ENCODE measurements at regions not wholly inside any gene's neighbourhood (a gene's known extent, or its start where the extent isn't known, plus 50 kb on each side); places are given as distances from the start of the nearest gene placed in this dataset.
"Not testable (repeated sequence)": the region's sequence is repeated elsewhere in the genome, so short reads cannot be mapped to it uniquely, and the experiment has no call there.

DNA sequence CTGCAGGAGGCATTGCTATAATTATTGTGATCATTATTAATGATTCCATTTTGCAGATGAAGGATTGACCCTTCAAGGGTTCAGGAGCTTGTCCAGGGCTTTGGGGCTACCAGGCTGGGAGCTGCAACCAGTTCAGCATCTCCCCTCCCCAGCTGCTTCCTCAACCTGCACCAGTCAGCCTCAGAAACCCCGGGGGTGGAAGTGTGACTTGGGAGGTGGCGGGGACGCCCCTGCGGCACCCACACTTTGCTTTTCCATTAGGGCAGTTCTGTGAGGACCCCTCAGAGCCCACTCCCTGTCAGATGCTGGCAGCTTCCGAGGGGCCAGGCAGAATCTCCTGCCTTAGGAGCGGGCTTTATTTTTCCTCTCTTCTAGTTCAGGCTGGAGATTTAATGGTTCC lies 85.6 kb downstream of the OLFM1 start:
- no peaks in the 10 kb centered on the region for H3K9me3 ChIP-seq (ENCODE audit: control insufficient read depth, insufficient read depth, low read length)
- no peak overlapping the region for H3K27ac ChIP-seq (ENCODE audit: low read length)
- no peak for DNase-seq (ENCODE audit: low read depth, low spot score)
- H3K4me1 ChIP-seq (ENCODE audit: control insufficient read depth, insufficient read depth, low read length): no peaks in the 10 kb centered on the region
- no peaks in the 10 kb centered on the region for H3K27me3 ChIP-seq (ENCODE audit: control insufficient read depth, insufficient read depth, low read length)
- H3K36me3 ChIP-seq (ENCODE audit: control insufficient read depth, insufficient read depth, low read length): no peaks in the 10 kb centered on the region
- H3K4me3 ChIP-seq (ENCODE audit: low read length): no peak overlapping the region
- no CpG with 5 or more reads among the region's 6 CpGs for WGBS (ENCODE audit: insufficient coverage, insufficient read length)

DNA sequence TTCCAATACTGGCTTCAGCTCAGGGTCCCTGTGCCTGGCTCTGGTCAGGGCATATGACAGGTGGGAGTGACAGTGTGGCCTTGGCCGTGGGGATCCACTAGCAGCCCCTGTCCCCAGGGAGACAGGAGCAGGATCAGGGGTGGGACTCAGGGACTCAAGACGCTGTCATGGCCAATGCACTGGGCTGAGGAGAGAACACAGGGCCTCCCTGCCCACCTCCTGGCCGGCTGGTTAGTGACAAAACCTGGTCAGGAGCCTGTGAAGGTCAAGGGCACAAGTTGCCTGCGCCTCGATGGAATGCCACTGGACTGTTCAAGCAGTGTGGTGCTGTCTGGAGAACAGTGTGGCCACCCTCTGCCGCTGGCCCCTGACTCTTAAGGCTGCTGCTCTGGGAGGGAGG lies 86.8 kb downstream of the OLFM1 start:
- Histone ChIP-seq H3K4me3 (ENCODE audit: low read length) (no peak overlapping the region), H3K9me3 (ENCODE audit: control insufficient read depth, insufficient read depth, low read length) (no peaks in the 10 kb centered on the region), H3K27me3 (ENCODE audit: control insufficient read depth, insufficient read depth, low read length) (no peaks in the 10 kb centered on the region), H3K4me1 (ENCODE audit: control insufficient read depth, insufficient read depth, low read length) (no peaks in the 10 kb centered on the region), H3K27ac (ENCODE audit: low read length) (no peak overlapping the region), H3K36me3 (ENCODE audit: control insufficient read depth, insufficient read depth, low read length) (no peaks in the 10 kb centered on the region)
- WGBS (ENCODE audit: insufficient coverage, insufficient read length): no CpG with 5 or more reads among the region's 6 CpGs
- DNase-seq (ENCODE audit: low read depth, low spot score): no peak

DNA sequence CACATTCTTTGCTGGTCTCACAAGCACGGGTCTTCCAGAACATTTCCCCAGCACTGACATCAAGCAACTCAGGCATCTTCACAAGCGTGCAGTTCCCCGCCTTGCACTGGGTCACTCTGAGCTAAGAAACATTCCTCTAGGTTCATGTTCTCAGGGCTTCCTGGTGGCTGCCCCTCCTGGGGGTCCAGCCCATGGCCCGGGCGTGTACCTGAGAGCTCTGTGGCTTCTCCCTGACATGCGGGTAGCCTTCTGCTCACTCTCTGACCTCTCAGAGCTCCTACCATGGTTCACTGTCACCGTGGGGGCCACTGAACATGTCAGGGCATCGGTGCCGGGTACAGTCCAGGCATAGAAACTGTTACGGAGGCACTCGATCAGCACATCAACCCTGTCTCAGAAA lies 87.5 kb downstream of the OLFM1 start:
- Histone ChIP-seq H3K4me1 (ENCODE audit: control insufficient read depth, insufficient read depth, low read length) (no peaks in the 10 kb centered on the region), H3K36me3 (ENCODE audit: control insufficient read depth, insufficient read depth, low read length) (no peaks in the 10 kb centered on the region), H3K27ac (ENCODE audit: low read length) (no peak overlapping the region), H3K9me3 (ENCODE audit: control insufficient read depth, insufficient read depth, low read length) (no peaks in the 10 kb centered on the region), H3K4me3 (ENCODE audit: low read length) (no peak overlapping the region), H3K27me3 (ENCODE audit: control insufficient read depth, insufficient read depth, low read length) (no peaks in the 10 kb centered on the region)
- no CpG with 5 or more reads among the region's 11 CpGs for WGBS (ENCODE audit: insufficient coverage, insufficient read length)
- no peak for DNase-seq (ENCODE audit: low read depth, low spot score)

DNA sequence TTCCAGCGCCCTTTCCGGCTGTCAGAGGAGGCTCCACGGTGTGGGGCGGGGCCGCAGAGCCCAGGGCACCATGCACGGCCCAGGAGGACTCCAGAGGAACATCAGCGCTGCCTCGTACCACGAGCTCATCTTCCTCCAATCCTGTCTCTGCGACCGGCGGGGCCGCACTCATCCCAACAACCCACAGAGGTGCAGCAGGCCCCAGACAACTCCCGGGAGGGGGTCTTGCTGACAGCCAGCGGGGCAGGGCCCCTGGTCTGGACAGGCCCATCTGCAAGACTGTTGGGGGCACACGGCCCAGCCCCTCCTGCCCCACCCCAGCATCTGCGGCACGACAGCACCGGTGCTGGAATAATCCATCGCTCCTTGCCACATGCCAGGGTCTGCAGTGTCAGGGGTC lies 88.8 kb downstream of the OLFM1 start:
- Histone ChIP-seq H3K36me3 (ENCODE audit: control insufficient read depth, insufficient read depth, low read length) (no peaks in the 10 kb centered on the region), H3K27me3 (ENCODE audit: control insufficient read depth, insufficient read depth, low read length) (no peaks in the 10 kb centered on the region), H3K4me1 (ENCODE audit: control insufficient read depth, insufficient read depth, low read length) (no peaks in the 10 kb centered on the region), H3K9me3 (ENCODE audit: control insufficient read depth, insufficient read depth, low read length) (no peaks in the 10 kb centered on the region), H3K27ac (ENCODE audit: low read length) (no peak overlapping the region), H3K4me3 (ENCODE audit: low read length) (no peak overlapping the region)
- DNase-seq (ENCODE audit: low read depth, low spot score): no peak
- WGBS (ENCODE audit: insufficient coverage, insufficient read length): no CpG with 5 or more reads among the region's 20 CpGs

DNA sequence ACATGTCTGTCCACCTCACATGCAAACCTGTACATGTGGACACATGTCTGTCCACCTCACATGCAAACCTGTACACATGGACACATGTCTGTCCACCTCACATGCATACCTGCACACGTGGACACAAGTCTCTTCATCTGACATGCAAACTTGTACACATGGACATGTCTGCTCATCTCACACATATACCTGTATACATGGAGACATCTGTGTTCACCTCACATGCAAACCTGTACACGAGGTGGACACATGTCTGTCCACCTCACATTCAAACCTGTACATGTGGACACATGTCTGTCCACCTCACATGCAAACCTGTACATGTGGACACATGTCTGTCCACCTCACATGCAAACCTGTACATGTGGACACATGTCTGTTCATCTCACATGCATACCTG lies 90.1 kb downstream of the OLFM1 start:
- not testable (repeated sequence) for H3K9me3 ChIP-seq (ENCODE audit: control insufficient read depth, insufficient read depth, low read length); H3K4me1 ChIP-seq (ENCODE audit: control insufficient read depth, insufficient read depth, low read length); H3K36me3 ChIP-seq (ENCODE audit: control insufficient read depth, insufficient read depth, low read length); DNase-seq (ENCODE audit: low read depth, low spot score); H3K27ac ChIP-seq (ENCODE audit: low read length); H3K27me3 ChIP-seq (ENCODE audit: control insufficient read depth, insufficient read depth, low read length); H3K4me3 ChIP-seq (ENCODE audit: low read length)
- no CpG with 5 or more reads among the region's 2 CpGs for WGBS (ENCODE audit: insufficient coverage, insufficient read length)

DNA sequence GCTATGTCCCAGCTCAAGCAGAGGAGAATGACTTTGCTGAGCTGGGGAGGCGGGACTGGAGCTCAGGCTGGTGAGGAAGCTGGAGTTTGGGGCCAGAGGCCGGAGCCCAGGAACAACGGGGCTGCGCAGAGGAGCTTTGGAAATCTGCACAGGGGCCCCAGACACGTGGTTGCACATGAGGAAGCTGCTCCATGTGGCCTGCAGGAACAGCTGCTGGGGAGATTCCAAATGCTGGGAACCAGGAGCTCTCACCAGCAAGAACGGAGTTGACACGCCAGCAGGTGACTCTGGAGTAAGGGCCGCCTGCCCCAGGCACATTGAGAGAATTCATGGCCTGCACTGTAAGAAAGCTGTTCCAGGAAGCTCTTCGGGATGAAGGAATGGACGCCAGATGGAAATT lies 91.0 kb downstream of the OLFM1 start:
- Histone ChIP-seq H3K27ac (ENCODE audit: low read length) (no peak overlapping the region), H3K4me3 (ENCODE audit: low read length) (no peak overlapping the region), H3K27me3 (ENCODE audit: control insufficient read depth, insufficient read depth, low read length) (no peaks in the 10 kb centered on the region), H3K9me3 (ENCODE audit: control insufficient read depth, insufficient read depth, low read length) (no peaks in the 10 kb centered on the region), H3K4me1 (ENCODE audit: control insufficient read depth, insufficient read depth, low read length) (no peaks in the 10 kb centered on the region), H3K36me3 (ENCODE audit: control insufficient read depth, insufficient read depth, low read length) (no peaks in the 10 kb centered on the region)
- DNase-seq (ENCODE audit: low read depth, low spot score): no peak
- WGBS (ENCODE audit: insufficient coverage, insufficient read length): no CpG with 5 or more reads among the region's 10 CpGs

DNA sequence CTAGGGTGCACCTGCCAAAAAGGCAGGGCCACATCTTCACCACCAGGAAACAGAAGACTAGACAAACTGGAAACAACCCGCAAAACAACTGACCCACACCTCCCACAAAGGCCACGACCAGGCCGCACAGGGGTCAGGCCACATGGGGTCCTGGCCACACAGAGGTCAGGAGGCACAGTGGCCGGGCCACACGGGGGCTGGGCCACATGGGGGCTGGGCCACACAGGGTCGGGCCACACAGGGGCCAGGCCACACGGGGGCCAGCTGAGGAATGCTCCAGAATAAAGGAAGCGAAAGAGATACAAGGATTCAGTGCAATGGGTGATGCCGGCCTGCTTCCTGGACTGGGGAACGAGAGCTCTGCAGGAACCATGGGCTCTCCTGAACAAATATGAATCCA lies 91.6 kb downstream of the OLFM1 start:
- no CpG with 5 or more reads among the region's 10 CpGs for WGBS (ENCODE audit: insufficient coverage, insufficient read length)
- H3K27me3 ChIP-seq (ENCODE audit: control insufficient read depth, insufficient read depth, low read length): no peaks in the 10 kb centered on the region
- no peak for DNase-seq (ENCODE audit: low read depth, low spot score)
- H3K4me1 ChIP-seq (ENCODE audit: control insufficient read depth, insufficient read depth, low read length): no peaks in the 10 kb centered on the region
- H3K4me3 ChIP-seq (ENCODE audit: low read length): no peak overlapping the region
- no peak overlapping the region for H3K27ac ChIP-seq (ENCODE audit: low read length)
- H3K36me3 ChIP-seq (ENCODE audit: control insufficient read depth, insufficient read depth, low read length): no peaks in the 10 kb centered on the region
- H3K9me3 ChIP-seq (ENCODE audit: control insufficient read depth, insufficient read depth, low read length): no peaks in the 10 kb centered on the region

DNA sequence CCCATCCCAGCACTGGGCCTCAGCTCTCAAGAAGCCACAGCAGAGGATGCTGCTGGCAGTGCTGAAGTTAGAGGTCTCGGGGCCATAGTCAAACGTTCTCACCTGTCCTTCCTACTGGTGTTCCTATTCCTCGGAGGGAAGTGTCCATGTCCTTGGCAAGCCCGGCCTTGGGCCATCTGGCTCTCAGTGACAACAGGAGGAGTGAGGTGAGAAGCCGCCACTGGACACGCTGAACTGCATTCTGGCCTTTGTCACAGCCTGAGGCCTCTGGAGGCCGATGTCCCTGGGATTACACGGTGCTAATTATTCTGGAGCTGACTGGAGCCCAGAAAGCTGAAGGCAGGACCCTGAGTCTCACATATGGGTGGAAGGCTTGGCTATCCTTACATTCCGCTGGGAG lies 92.5 kb downstream of the OLFM1 start:
- Histone ChIP-seq H3K27ac (ENCODE audit: low read length) (no peak overlapping the region), H3K4me1 (ENCODE audit: control insufficient read depth, insufficient read depth, low read length) (no peaks in the 10 kb centered on the region), H3K9me3 (ENCODE audit: control insufficient read depth, insufficient read depth, low read length) (no peaks in the 10 kb centered on the region), H3K27me3 (ENCODE audit: control insufficient read depth, insufficient read depth, low read length) (no peaks in the 10 kb centered on the region), H3K36me3 (ENCODE audit: control insufficient read depth, insufficient read depth, low read length) (no peaks in the 10 kb centered on the region), H3K4me3 (ENCODE audit: low read length) (no peak overlapping the region)
- WGBS (ENCODE audit: insufficient coverage, insufficient read length): no CpG with 5 or more reads among the region's 9 CpGs
- DNase-seq (ENCODE audit: low read depth, low spot score): no peak

DNA sequence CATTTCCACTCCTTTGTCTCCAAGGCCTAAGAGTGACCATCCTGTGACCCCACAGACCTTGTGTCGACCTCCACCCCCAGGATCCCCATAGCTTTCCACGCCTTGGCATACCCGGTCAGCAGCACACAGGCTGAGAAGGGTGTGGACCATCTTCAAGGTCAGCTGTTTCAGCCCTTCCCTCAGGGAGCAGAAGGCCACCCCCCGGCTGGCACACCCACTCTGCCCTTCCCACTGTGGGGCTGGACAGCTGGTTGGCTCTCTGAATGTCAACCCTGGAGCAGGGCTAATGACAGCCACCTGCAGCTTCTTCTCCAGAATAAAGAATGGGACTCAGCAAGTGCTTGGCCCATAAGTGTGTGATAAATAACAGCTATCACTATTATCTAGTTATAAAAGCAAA lies 93.1 kb downstream of the OLFM1 start:
- Histone ChIP-seq H3K4me1 (ENCODE audit: control insufficient read depth, insufficient read depth, low read length) (no peaks in the 10 kb centered on the region), H3K9me3 (ENCODE audit: control insufficient read depth, insufficient read depth, low read length) (no peaks in the 10 kb centered on the region), H3K4me3 (ENCODE audit: low read length) (no peak overlapping the region), H3K36me3 (ENCODE audit: control insufficient read depth, insufficient read depth, low read length) (no peaks in the 10 kb centered on the region), H3K27ac (ENCODE audit: low read length) (no peak overlapping the region), H3K27me3 (ENCODE audit: control insufficient read depth, insufficient read depth, low read length) (no peaks in the 10 kb centered on the region)
- no CpG with 5 or more reads among the region's 4 CpGs for WGBS (ENCODE audit: insufficient coverage, insufficient read length)
- no peak for DNase-seq (ENCODE audit: low read depth, low spot score)

DNA sequence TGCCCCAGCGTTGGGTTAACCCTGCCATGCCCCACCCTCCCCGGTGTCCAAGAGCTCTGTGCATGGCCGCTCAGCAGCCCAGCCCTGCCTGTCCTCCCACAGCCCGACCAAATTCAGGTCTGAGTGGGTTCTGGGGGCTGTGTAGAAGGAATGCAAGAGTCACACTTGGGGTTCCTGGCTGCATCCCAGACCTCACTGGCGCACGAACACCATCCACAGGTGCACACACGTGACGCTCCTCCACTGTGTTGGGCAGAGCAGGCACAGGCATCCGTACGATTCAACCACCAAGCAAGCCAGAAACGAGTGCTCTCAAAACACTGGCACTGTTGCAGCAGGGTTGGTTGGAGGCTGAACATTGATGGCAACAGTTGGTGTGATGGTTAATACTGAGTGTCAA lies 93.9 kb downstream of the OLFM1 start:
- Histone ChIP-seq H3K27ac (ENCODE audit: low read length) (no peak overlapping the region), H3K36me3 (ENCODE audit: control insufficient read depth, insufficient read depth, low read length) (no peaks in the 10 kb centered on the region), H3K27me3 (ENCODE audit: control insufficient read depth, insufficient read depth, low read length) (no peaks in the 10 kb centered on the region), H3K4me1 (ENCODE audit: control insufficient read depth, insufficient read depth, low read length) (no peaks in the 10 kb centered on the region), H3K4me3 (ENCODE audit: low read length) (no peak overlapping the region), H3K9me3 (ENCODE audit: control insufficient read depth, insufficient read depth, low read length) (no peaks in the 10 kb centered on the region)
- no peak for DNase-seq (ENCODE audit: low read depth, low spot score)
- WGBS (ENCODE audit: insufficient coverage, insufficient read length): no CpG with 5 or more reads among the region's 11 CpGs

DNA sequence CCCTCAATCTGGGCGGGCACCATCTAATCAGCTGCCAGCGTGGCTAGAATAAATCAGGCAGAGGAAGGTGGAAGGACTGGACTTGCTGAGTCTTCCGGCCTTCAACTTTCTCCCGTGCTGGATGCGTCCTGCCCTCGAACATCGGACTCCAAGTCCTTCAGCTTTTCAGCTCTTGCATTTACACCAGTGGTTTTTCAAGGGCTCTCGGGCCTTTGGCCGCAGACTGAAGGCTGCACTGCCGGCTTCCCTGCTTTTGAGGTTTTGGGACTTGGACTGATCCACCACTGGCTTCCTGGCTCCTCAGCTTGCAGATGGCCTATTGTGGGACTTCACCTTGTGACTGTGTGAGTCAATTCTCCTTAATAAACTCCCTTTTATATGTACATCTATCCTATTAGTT lies 94.4 kb downstream of the OLFM1 start:
- H3K4me3 ChIP-seq (ENCODE audit: low read length); H3K27me3 ChIP-seq (ENCODE audit: control insufficient read depth, insufficient read depth, low read length); H3K4me1 ChIP-seq (ENCODE audit: control insufficient read depth, insufficient read depth, low read length); H3K27ac ChIP-seq (ENCODE audit: low read length); DNase-seq (ENCODE audit: low read depth, low spot score); H3K9me3 ChIP-seq (ENCODE audit: control insufficient read depth, insufficient read depth, low read length); H3K36me3 ChIP-seq (ENCODE audit: control insufficient read depth, insufficient read depth, low read length): not testable (repeated sequence)
- no CpG with 5 or more reads among the region's 10 CpGs for WGBS (ENCODE audit: insufficient coverage, insufficient read length)

Measured in iPS DF 6.9 (cell line).